Thyroid gland (tissue), 4 donors: ENCODE measurements at regions not wholly inside any gene's neighbourhood (a gene's known extent, or its start where the extent isn't known, plus 50 kb on each side); places are given as distances from the start of the nearest gene placed in this dataset.

ENCODE experiments used
- POLR2A ChIP-seq, 2 donors: fragments of 450-650 bp; IDR thresholded peaks; one replicate each; pipeline ENCODE4 v1.6.1; 2017; ENCODE audit warnings: antibody characterized with exemption in 2 of 2, mild to moderate bottlenecking in 2 of 2, moderate library complexity in 1 of 2
- TF ChIP-seq, protein P1 (sequence below), 6 experiments: fragments of 200-600 bp in 3 of 6; fragments of 450-650 bp in 3 of 6; sonication (generic) in 3 of 6; IDR thresholded peaks; one replicate each; pipeline ENCODE4 v1.5.1; 2016 to 2019; ENCODE audit warnings: antibody characterized with exemption in 6 of 6, mild to moderate bottlenecking in 2 of 6, inconsistent platforms in 1 of 6, moderate library complexity in 1 of 6

DNA sequence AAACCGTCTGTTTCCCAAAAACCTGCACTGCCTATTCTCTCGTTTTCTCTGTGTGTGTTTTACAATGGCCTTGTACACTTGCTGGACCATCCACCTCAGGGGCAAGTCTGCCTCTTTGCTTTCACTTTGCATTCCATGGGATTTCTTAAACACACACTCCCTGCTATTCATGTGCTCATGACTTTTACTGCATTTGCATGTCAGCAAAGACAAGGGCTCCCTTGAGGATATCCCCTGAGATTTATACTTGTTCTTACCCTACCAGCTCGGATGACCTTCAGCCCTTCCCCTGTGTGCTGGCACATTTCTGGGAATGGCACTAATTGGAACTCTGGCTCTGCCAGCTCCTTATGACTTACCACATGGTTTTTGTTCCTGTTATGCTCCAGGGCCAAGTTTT lies 386.9 kb downstream of the AMY1C start:
- TF ChIP-seq, protein P1, sequence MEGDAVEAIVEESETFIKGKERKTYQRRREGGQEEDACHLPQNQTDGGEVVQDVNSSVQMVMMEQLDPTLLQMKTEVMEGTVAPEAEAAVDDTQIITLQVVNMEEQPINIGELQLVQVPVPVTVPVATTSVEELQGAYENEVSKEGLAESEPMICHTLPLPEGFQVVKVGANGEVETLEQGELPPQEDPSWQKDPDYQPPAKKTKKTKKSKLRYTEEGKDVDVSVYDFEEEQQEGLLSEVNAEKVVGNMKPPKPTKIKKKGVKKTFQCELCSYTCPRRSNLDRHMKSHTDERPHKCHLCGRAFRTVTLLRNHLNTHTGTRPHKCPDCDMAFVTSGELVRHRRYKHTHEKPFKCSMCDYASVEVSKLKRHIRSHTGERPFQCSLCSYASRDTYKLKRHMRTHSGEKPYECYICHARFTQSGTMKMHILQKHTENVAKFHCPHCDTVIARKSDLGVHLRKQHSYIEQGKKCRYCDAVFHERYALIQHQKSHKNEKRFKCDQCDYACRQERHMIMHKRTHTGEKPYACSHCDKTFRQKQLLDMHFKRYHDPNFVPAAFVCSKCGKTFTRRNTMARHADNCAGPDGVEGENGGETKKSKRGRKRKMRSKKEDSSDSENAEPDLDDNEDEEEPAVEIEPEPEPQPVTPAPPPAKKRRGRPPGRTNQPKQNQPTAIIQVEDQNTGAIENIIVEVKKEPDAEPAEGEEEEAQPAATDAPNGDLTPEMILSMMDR (IDR thresholded peaks at IDR 0.05): no peak
- TF ChIP-seq POLR2A (IDR thresholded peaks at IDR 0.05): no peak
